Keratinocyte (primary cell): ENCODE measurements at regions not wholly inside any gene's neighbourhood (a gene's known extent, or its start where the extent isn't known, plus 50 kb on each side); places are given as distances from the start of the nearest gene placed in this dataset.

Experiments used
- CTCF ChIP-seq, 3 experiments: IDR thresholded peaks in 1 of 3; conservative IDR thresholded peaks in 1 of 3; optimal IDR thresholded peaks in 1 of 3; 2 replicates in 2 of 3; 3 replicates in 1 of 3; pipeline versions ENCODE3 to v1.5.1; 2011; ENCODE audit warnings: low read length in 3 of 3, mild to moderate bottlenecking in 3 of 3, moderate library complexity in 2 of 3, control low read depth in 1 of 3, inconsistent platforms in 1 of 3; ENCODE audit not compliant: insufficient read depth in 2 of 3; ENCODE audit errors: extremely low read depth in 1 of 3
- EZH2 ChIP-seq: IDR thresholded peaks from one replicate; pipeline ENCODE4 v1.6.1; 2012; ENCODE audit warnings: inconsistent platforms, mild to moderate bottlenecking, low read length, moderate library complexity

DNA sequence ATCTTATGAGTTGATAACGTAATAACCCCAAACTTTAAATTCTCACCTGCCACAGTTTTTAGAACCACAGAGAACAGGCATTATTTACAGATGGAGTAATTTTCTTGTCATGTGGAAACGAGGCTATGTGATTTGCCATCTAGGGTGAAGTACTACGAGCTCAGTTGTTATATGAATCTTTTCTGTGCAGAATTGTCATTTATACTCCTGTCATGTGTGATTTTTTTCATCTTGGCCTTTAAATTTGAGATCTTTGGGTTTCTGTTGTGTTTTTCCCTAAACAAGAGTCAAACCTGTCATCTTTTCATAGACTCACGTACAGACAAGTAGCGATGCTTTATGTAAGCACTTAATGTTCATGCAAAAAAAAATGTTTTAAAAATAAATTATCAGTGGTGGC is 153.7 kb upstream of the TAC1 start:
- no peak for TF ChIP-seq CTCF (optimal IDR thresholded peaks at IDR 0.05 in 1 of 3, IDR thresholded peaks at IDR 0.05 in 1 of 3, conservative IDR thresholded peaks at IDR 0.05 in 1 of 3; ENCODE audit: extremely low read depth in 1 of 3, insufficient read depth in 2 of 3, low read length in 3 of 3)
- no peak for TF ChIP-seq EZH2
